ENCODE measurements at regions not wholly inside any gene's neighbourhood (a gene's known extent, or its start where the extent isn't known, plus 50 kb on each side); places are given as distances from the start of the nearest gene placed in this dataset.
"Not testable (repeated sequence)": the region's sequence is repeated elsewhere in the genome, so short reads cannot be mapped to it uniquely, and the experiment has no call there.

GRCh38 chr12:46516933-46517578 is 144.5 kb upstream of the SLC38A2 start:
- 85 to 100% (median 95%) methylated on average over 2 to 5 of the region's 6 CpGs; no CpG with 5 or more reads in 3 of the 10 experiments for WGBS, 10 experiments
- in situ Hi-C loops (cut with MboI; ENCODE audit: low pct_unique_long_range_greater_than_20kb in 2 of 9, low sequenced_read_pairs in 9 of 9, unreplicated experiment in 9 of 9) = no loop called here
- no peaks in the 10 kb centered on the region for H3K4me1 ChIP-seq (replicated peaks in 1 of 2)
- ATAC-seq (replicated peaks in 6 of 8) = no peak
- no peak overlapping the region for H3K4me3 ChIP-seq
- no peak overlapping the region for H3K27ac ChIP-seq

GRCh38 chr12:46516238-46516932 is 143.8 kb upstream of the SLC38A2 start:
- 70 to 100% (median 90%) methylated on average over 1 to 4 of the region's 5 CpGs; no CpG with 5 or more reads in 5 of the 10 experiments for WGBS, 10 experiments

GRCh38 chr12:46515829-46516228 is 143.3 kb upstream of the SLC38A2 start:
- no peak overlapping the region for H3K4me3 ChIP-seq
- 88 to 100% methylated on average over 1 of the region's 1 CpG; no CpG with 5 or more reads in 8 of the 10 experiments for WGBS, 10 experiments
- H3K27ac ChIP-seq = no peak overlapping the region
- in situ Hi-C loops (cut with MboI; ENCODE audit: low pct_unique_long_range_greater_than_20kb in 2 of 9, low sequenced_read_pairs in 9 of 9, unreplicated experiment in 9 of 9) = no loop called here
- no peaks in the 10 kb centered on the region for H3K4me1 ChIP-seq (replicated peaks in 1 of 2)
- ATAC-seq (replicated peaks in 6 of 8) = no peak

More at GRCh38 chr12:46516238-46516932, 143.8 kb upstream of the SLC38A2 start:
- no peak overlapping the region for H3K27ac ChIP-seq
- H3K4me3 ChIP-seq = no peak overlapping the region
- in situ Hi-C loops (cut with MboI; ENCODE audit: low pct_unique_long_range_greater_than_20kb in 2 of 9, low sequenced_read_pairs in 9 of 9, unreplicated experiment in 9 of 9) = no loop called here
- ATAC-seq (replicated peaks in 6 of 8) = no peak
- no peaks in the 10 kb centered on the region for H3K4me1 ChIP-seq (replicated peaks in 1 of 2)

- in situ Hi-C loops (cut with MboI; ENCODE audit: low pct_unique_long_range_greater_than_20kb in 2 of 9, low sequenced_read_pairs in 9 of 9, unreplicated experiment in 9 of 9) = no loop called here
- no peaks in the 10 kb centered on the region for H3K4me1 ChIP-seq (replicated peaks in 1 of 2)
- ATAC-seq (replicated peaks in 6 of 8) = no peak
- H3K4me3 ChIP-seq = no peak overlapping the region
- 63 to 85% (median 82%) methylated on average over 1 to 2 of the region's 2 CpGs; no CpG with 5 or more reads in 3 of the 10 experiments for WGBS, 10 experiments
- H3K27ac ChIP-seq = no peak overlapping the region
Measured at GRCh38 chr12:46514886-46515285, 142.3 kb upstream of the SLC38A2 start.

- in situ Hi-C loops (cut with MboI; ENCODE audit: low pct_unique_long_range_greater_than_20kb in 2 of 9, low sequenced_read_pairs in 9 of 9, unreplicated experiment in 9 of 9); H3K27ac ChIP-seq; ATAC-seq (replicated peaks in 6 of 8); H3K4me1 ChIP-seq (replicated peaks in 1 of 2); H3K4me3 ChIP-seq: not testable (repeated sequence)
Measured at GRCh38 chr12:46510257-46510656, 137.7 kb upstream of the SLC38A2 start.

GRCh38 chr12:46509135-46509534 is 136.6 kb upstream of the SLC38A2 start:
- in situ Hi-C loops (cut with MboI; ENCODE audit: low pct_unique_long_range_greater_than_20kb in 2 of 9, low sequenced_read_pairs in 9 of 9, unreplicated experiment in 9 of 9) = no loop called here
- WGBS, 10 experiments = 17 to 100% (median 60%) methylated on average over 1 of the region's 1 CpG; no CpG with 5 or more reads in 3 of the 10 experiments
- no peak overlapping the region for H3K4me3 ChIP-seq
- ATAC-seq (replicated peaks in 6 of 8) = no peak
- no peak overlapping the region for H3K27ac ChIP-seq
- no peaks in the 10 kb centered on the region for H3K4me1 ChIP-seq (replicated peaks in 1 of 2)

- Histone ChIP-seq H3K27ac (no peak overlapping the region), H3K4me1 (replicated peaks in 1 of 2) (no peaks in the 10 kb centered on the region), H3K4me3 (no peak overlapping the region)
- in situ Hi-C loops (cut with MboI; ENCODE audit: low pct_unique_long_range_greater_than_20kb in 2 of 9, low sequenced_read_pairs in 9 of 9, unreplicated experiment in 9 of 9) = no loop called here
- ATAC-seq (replicated peaks in 6 of 8) = no peak
- 80 to 100% (median 94%) methylated on average over 3 to 6 of the region's 6 CpGs; no CpG with 5 or more reads in 1 of the 10 experiments for WGBS, 10 experiments
Measured at GRCh38 chr12:46508651-46509050, 136.1 kb upstream of the SLC38A2 start.

GRCh38 chr12:46507766-46508165 is 135.2 kb upstream of the SLC38A2 start:
- Histone ChIP-seq H3K27ac (no peak overlapping the region), H3K4me3 (no peak overlapping the region), H3K4me1 (replicated peaks in 1 of 2) (no peaks in the 10 kb centered on the region)
- in situ Hi-C loops (cut with MboI; ENCODE audit: low pct_unique_long_range_greater_than_20kb in 2 of 9, low sequenced_read_pairs in 9 of 9, unreplicated experiment in 9 of 9) = no loop called here
- ATAC-seq (replicated peaks in 6 of 8) = no peak

GRCh38 chr12:46506961-46507360 is 134.4 kb upstream of the SLC38A2 start:
- no peaks in the 10 kb centered on the region for H3K4me1 ChIP-seq (replicated peaks in 1 of 2)
- ATAC-seq (replicated peaks in 6 of 8) = no peak
- in situ Hi-C loops (cut with MboI; ENCODE audit: low pct_unique_long_range_greater_than_20kb in 2 of 9, low sequenced_read_pairs in 9 of 9, unreplicated experiment in 9 of 9) = no loop called here
- WGBS, 10 experiments = 27 to 63% (median 56%) methylated on average over 1 of the region's 1 CpG; no CpG with 5 or more reads in 4 of the 10 experiments
- H3K27ac ChIP-seq = no peak overlapping the region
- H3K4me3 ChIP-seq = no peak overlapping the region

- in situ Hi-C loops (cut with MboI; ENCODE audit: low pct_unique_long_range_greater_than_20kb in 2 of 9, low sequenced_read_pairs in 9 of 9, unreplicated experiment in 9 of 9) = no loop called here
- no peak for ATAC-seq (replicated peaks in 6 of 8)
- Histone ChIP-seq H3K4me3 (no peak overlapping the region), H3K4me1 (replicated peaks in 1 of 2) (no peaks in the 10 kb centered on the region), H3K27ac (no peak overlapping the region)
- 82 to 100% (median 92%) methylated on average over 2 of the region's 2 CpGs for WGBS, 10 experiments
Measured at GRCh38 chr12:46506198-46506597, 133.6 kb upstream of the SLC38A2 start.

GRCh38 chr12:46504494-46504893 is 131.9 kb upstream of the SLC38A2 start:
- no peak overlapping the region for H3K4me3 ChIP-seq
- H3K27ac ChIP-seq = no peak overlapping the region
- in situ Hi-C loops (cut with MboI; ENCODE audit: low pct_unique_long_range_greater_than_20kb in 2 of 9, low sequenced_read_pairs in 9 of 9, unreplicated experiment in 9 of 9) = no loop called here
- 13 to 83% (median 56%) methylated on average over 1 of the region's 1 CpG; no CpG with 5 or more reads in 2 of the 10 experiments for WGBS, 10 experiments
- no peak for ATAC-seq (replicated peaks in 6 of 8)
- H3K4me1 ChIP-seq (replicated peaks in 1 of 2) = no peaks in the 10 kb centered on the region

- in situ Hi-C loops (cut with MboI; ENCODE audit: low pct_unique_long_range_greater_than_20kb in 2 of 9, low sequenced_read_pairs in 9 of 9, unreplicated experiment in 9 of 9) = no loop called here
- H3K4me3 ChIP-seq = no peak overlapping the region
- no peak overlapping the region for H3K27ac ChIP-seq
- H3K4me1 ChIP-seq (replicated peaks in 1 of 2) = no peaks in the 10 kb centered on the region
- ATAC-seq (replicated peaks in 6 of 8) = no peak
- 50 to 100% (median 100%) methylated on average over 1 of the region's 1 CpG; no CpG with 5 or more reads in 3 of the 10 experiments for WGBS, 10 experiments
Measured at GRCh38 chr12:46503637-46504175, 131.1 kb upstream of the SLC38A2 start.

- WGBS, 10 experiments = 58 to 100% (median 100%) methylated on average over 1 of the region's 1 CpG; no CpG with 5 or more reads in 2 of the 10 experiments
- Histone ChIP-seq H3K4me3 (no peak overlapping the region), H3K27ac (no peak overlapping the region), H3K4me1 (replicated peaks in 1 of 2) (no peaks in the 10 kb centered on the region)
- ATAC-seq (replicated peaks in 6 of 8) = no peak
- in situ Hi-C loops (cut with MboI; ENCODE audit: low pct_unique_long_range_greater_than_20kb in 2 of 9, low sequenced_read_pairs in 9 of 9, unreplicated experiment in 9 of 9) = no loop called here
Measured at GRCh38 chr12:46500673-46501072, 128.1 kb upstream of the SLC38A2 start.

Data from motor neuron (in vitro differentiated cells).